Calu3 (cell line): ENCODE measurements at regions not wholly inside any gene's neighbourhood (a gene's known extent, or its start where the extent isn't known, plus 50 kb on each side); places are given as distances from the start of the nearest gene placed in this dataset.

Experiments
- BruUV-seq: library from RNA; stranded (reverse); fragments of 400-500 nt; replicated peaks from 2 replicates; lab custom pipeline; 2021; lab: Mats Ljungman, UMichigan
- CTCF ChIA-PET: fragments of 300-600 bp; sonication (Branson Sonifier 250); formaldehyde crosslinking; loops from one replicate; lab custom pipeline; 2022; ENCODE audit warnings: antibody characterized with exemption; lab: Charles Lee
- DNase-seq: peaks from one replicate; pipeline ENCODE4 v3.0.0; 2022
- H3K27ac Mint-ChIP-seq: one replicate; pipeline ENCODE4 v1.8.0; 2022; ENCODE audit warnings: mixed read lengths; ENCODE audit not compliant: unreplicated experiment
- H3K27me3 Mint-ChIP-seq: one replicate; pipeline ENCODE4 v1.8.0; 2022; ENCODE audit warnings: mixed read lengths; ENCODE audit not compliant: unreplicated experiment
- H3K36me3 Mint-ChIP-seq: one replicate; pipeline ENCODE4 v1.8.0; 2022; ENCODE audit warnings: mild to moderate bottlenecking, moderate library complexity, mixed read lengths; ENCODE audit not compliant: insufficient read depth, unreplicated experiment
- H3K4me1 Mint-ChIP-seq: one replicate; pipeline ENCODE4 v1.8.0; 2022; ENCODE audit warnings: mild to moderate bottlenecking, low read depth, mixed read lengths; ENCODE audit not compliant: unreplicated experiment
- H3K4me3 Mint-ChIP-seq: one replicate; pipeline ENCODE4 v1.8.0; 2022; ENCODE audit warnings: mild to moderate bottlenecking, low read depth, moderate library complexity, mixed read lengths; ENCODE audit not compliant: unreplicated experiment
- H3K9me3 Mint-ChIP-seq: one replicate; pipeline ENCODE4 v1.8.0; 2022; ENCODE audit warnings: low read depth, mixed read lengths; ENCODE audit not compliant: unreplicated experiment
- CTCF ChIP-seq: fragments of 200-600 bp; IDR thresholded peaks from one replicate; pipeline ENCODE4 v1.8.0; 2022; ENCODE audit warnings: antibody characterized with exemption; ENCODE audit not compliant: unreplicated experiment
- intact Hi-C: fragments of 100-400 bp; cut with micrococcal nuclease; formaldehyde crosslinking; loops from one replicate; pipeline ENCODE4 v1.10.0; 2022; ENCODE audit not compliant: unreplicated experiment

- BruUV-seq: no TSS peak
- no peak for DNase-seq
- H3K27ac Mint-ChIP-seq: no peak overlapping the region
- H3K9me3 Mint-ChIP-seq: no peaks in the 10 kb centered on the region
- no peaks in the 10 kb centered on the region for H3K36me3 Mint-ChIP-seq
- intact Hi-C loops: no loop called here
- no peak overlapping the region for H3K4me3 Mint-ChIP-seq
- no peaks in the 10 kb centered on the region for H3K27me3 Mint-ChIP-seq
- H3K4me1 Mint-ChIP-seq: no peaks in the 10 kb centered on the region
- CTCF ChIA-PET: no interaction called here
- no peak for TF ChIP-seq CTCF
These were observed 203.1 kb downstream of the RAB38 start for GRCh38 chr11:87972133-87972532.

- H3K27me3 Mint-ChIP-seq: no peaks in the 10 kb centered on the region
- TF ChIP-seq CTCF: no peak
- no peak for DNase-seq
- no peaks in the 10 kb centered on the region for H3K9me3 Mint-ChIP-seq
- no peak overlapping the region for H3K4me3 Mint-ChIP-seq
- CTCF ChIA-PET: no interaction called here
- BruUV-seq: no TSS peak
- H3K27ac Mint-ChIP-seq: no peak overlapping the region
- intact Hi-C loops: no loop called here
- no peaks in the 10 kb centered on the region for H3K4me1 Mint-ChIP-seq
- no peaks in the 10 kb centered on the region for H3K36me3 Mint-ChIP-seq
These were observed 203.9 kb downstream of the RAB38 start for GRCh38 chr11:87971354-87971753.

- TF ChIP-seq CTCF: no peak
- H3K9me3 Mint-ChIP-seq: no peaks in the 10 kb centered on the region
- H3K27ac Mint-ChIP-seq: no peak overlapping the region
- DNase-seq: no peak
- no TSS peak for BruUV-seq
- no peaks in the 10 kb centered on the region for H3K27me3 Mint-ChIP-seq
- H3K4me1 Mint-ChIP-seq: no peaks in the 10 kb centered on the region
- H3K4me3 Mint-ChIP-seq: no peak overlapping the region
- CTCF ChIA-PET: no interaction called here
- H3K36me3 Mint-ChIP-seq: no peaks in the 10 kb centered on the region
- intact Hi-C loops: no loop called here
These were observed 204.5 kb downstream of the RAB38 start for GRCh38 chr11:87970762-87971161.

- no peak overlapping the region for H3K27ac Mint-ChIP-seq
- no peak for DNase-seq
- no peaks in the 10 kb centered on the region for H3K27me3 Mint-ChIP-seq
- intact Hi-C loops: no loop called here
- H3K9me3 Mint-ChIP-seq: no peaks in the 10 kb centered on the region
- no peak for TF ChIP-seq CTCF
- H3K36me3 Mint-ChIP-seq: no peaks in the 10 kb centered on the region
- CTCF ChIA-PET: no interaction called here
- H3K4me1 Mint-ChIP-seq: no peaks in the 10 kb centered on the region
- H3K4me3 Mint-ChIP-seq: no peak overlapping the region
- no TSS peak for BruUV-seq
These were observed 207.8 kb downstream of the RAB38 start for GRCh38 chr11:87967459-87967858.
